C4-2B (cell line): ENCODE measurements at regions not wholly inside any gene's neighbourhood (a gene's known extent, or its start where the extent isn't known, plus 50 kb on each side); places are given as distances from the start of the nearest gene placed in this dataset.

Experiments
- H3K27ac ChIP-seq: fragments of 450-650 bp; 2 replicates; pipeline ENCODE4 v1.5.1; 2017
- ZFX ChIP-seq: fragments of 450-650 bp; IDR thresholded peaks from 2 replicates; pipeline ENCODE4 v1.6.1; 2017
- TF ChIP-seq, protein P1 (sequence below): fragments of 450-650 bp; conservative IDR thresholded peaks from 2 replicates; pipeline ENCODE4 v1.5.1; 2017; ENCODE audit warnings: mild to moderate bottlenecking

DNA sequence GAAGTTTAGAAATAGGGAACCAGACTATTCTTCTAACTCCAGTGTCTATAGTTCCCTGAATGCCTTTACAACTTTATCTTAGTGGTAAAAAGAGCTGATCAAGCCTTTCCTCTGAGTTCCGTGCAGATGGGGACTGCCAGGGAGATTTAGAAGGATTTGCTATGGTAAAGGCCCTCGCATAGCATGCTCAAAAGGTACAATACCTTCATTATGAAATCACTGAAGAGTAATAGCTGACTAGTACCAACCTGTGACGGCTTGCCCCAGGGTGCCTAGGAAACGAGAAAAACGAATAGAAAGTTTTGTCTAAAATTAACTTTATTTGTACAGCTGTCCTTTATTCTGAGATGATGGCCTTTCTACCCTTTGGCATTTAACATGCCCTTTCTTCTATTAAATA lies 150.1 kb upstream of the ARHGAP42 start:
- no peak overlapping the region for H3K27ac ChIP-seq
- TF ChIP-seq, protein P1, sequence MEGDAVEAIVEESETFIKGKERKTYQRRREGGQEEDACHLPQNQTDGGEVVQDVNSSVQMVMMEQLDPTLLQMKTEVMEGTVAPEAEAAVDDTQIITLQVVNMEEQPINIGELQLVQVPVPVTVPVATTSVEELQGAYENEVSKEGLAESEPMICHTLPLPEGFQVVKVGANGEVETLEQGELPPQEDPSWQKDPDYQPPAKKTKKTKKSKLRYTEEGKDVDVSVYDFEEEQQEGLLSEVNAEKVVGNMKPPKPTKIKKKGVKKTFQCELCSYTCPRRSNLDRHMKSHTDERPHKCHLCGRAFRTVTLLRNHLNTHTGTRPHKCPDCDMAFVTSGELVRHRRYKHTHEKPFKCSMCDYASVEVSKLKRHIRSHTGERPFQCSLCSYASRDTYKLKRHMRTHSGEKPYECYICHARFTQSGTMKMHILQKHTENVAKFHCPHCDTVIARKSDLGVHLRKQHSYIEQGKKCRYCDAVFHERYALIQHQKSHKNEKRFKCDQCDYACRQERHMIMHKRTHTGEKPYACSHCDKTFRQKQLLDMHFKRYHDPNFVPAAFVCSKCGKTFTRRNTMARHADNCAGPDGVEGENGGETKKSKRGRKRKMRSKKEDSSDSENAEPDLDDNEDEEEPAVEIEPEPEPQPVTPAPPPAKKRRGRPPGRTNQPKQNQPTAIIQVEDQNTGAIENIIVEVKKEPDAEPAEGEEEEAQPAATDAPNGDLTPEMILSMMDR = no peak
- no peak for TF ChIP-seq ZFX

DNA sequence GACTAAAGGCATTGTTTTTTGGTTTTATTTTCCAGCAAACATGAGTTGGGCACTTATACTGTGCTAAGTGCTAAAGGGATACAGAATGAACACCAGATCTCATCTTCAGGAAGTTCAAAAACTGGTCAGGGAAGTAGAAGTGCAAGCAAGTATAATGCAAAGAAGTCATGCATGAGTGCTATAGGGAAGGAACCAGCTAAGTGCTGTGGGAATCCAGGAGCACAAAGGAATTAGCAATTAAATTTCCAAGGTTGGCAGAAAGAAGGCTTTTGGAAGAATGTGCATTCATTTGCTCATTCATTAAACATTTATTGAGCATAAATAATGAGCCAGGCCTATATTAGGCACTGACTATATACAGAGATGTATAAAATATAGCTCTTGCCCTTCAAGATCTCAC lies 143.7 kb upstream of the ARHGAP42 start:
- H3K27ac ChIP-seq = no peak overlapping the region
- TF ChIP-seq, protein P1 = no peak

DNA sequence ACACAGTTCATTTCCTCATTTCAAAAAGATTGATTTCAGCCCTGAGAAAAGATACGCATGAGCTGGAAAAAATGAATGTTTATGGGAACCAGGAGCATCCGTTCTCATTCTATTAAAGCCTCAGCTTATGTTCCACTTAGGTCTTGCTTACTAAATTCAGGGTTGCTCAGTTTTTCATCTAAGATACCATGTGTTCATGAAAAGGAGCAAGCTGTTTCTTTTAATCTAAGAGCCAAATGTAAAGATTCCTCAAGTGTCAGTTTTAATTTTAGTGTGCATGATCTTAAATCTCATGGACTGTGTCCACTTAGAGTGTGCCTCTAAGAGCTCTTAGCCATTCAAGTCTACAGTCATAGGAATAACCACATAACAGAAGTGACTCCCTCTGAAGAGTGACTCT lies 141.5 kb upstream of the ARHGAP42 start:
- no peak overlapping the region for H3K27ac ChIP-seq
- TF ChIP-seq ZFX = no peak

DNA sequence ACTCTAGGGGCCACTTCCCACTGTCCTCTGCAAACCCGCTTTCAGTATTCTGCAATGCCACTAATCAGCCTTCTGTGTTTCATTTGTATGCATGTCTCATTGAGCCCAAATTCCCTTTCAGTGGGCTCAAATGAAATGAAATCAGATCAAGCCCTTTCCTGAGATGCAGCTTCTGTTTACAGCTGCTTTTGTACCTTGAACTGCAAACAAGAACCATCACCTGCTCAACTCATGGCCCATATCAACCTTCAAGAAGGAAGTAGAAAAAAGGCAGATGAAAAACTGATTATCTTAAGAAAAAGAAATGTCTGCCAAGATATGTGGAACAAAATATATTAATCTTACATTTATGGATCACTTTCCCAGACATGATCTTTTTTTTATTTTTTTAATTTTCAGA lies 141.1 kb upstream of the ARHGAP42 start:
- no peak for TF ChIP-seq ZFX
- TF ChIP-seq, protein P1 = no peak
- H3K27ac ChIP-seq = no peak overlapping the region

DNA sequence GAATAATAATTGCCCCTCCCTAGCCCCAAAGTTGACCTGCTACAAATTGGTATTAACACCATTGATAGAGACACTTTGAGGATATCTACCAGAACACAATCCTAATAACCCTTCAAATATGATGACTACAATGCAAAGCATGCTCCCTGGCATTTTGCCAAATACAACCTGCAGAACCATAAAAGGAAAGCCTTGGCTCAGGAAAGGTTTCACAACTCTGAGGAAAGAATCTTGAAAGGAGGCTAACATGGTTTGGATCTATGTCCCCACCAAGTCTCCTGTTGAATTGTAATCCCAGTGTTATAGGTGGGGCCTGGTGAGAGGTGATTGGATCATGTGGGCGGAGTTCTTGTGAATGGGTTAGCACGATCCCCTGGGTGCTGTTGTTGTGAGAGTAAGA lies 140.4 kb upstream of the ARHGAP42 start:
- no peak for TF ChIP-seq ZFX
- TF ChIP-seq, protein P1 = no peak
- no peak overlapping the region for H3K27ac ChIP-seq

DNA sequence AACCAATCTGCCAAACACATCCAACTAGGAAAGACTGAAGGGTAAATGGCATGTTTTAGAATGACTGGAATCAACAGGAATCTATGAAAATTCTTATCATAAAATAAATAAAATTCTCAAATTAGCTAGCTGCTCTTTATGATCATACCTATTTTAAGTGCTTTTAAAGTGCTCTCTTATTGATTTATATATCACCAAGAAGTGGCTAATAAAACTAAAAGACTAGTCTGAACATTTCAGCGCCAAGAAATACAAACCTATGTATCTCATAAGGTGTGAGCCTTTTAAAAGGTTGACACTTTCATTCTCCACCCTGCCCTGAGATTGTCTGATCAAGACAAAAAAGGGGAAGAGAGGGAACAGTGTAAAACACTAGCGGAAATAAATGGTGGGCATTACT lies 136.8 kb upstream of the ARHGAP42 start:
- no peak for TF ChIP-seq ZFX
- TF ChIP-seq, protein P1 = no peak

DNA sequence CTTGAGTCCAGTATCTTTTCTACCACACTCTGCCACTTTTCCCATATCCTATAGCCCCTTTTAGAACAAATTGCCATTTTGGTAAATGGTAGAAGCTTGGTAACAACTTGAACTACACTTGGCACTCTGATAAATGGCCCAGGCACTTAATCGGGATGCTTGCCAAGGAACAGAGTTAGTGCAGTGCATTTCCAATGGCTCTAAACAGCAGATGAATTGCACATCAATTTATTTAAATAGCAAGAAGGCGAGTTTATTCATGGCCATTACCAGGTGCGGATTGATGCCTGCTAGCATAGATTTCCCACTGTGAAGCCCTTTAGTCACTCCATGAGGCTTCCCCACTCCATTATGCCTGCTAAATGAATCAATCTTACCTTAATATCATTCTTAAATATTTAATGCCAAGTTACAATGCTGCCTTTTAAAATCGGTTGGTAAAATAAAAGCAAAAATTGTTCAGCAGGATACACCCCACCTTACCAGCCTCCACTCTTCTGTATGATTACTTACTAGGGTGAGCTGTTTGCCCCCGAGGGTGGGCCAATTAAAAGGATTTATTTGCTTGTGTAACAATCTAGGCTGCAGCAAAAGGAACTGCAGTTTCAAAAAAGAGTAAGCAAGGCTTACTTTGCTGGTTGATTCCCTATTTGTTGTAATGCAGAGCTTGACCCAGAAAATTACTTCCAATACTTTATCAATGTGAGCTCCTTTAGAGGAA lies 136.0 kb upstream of the ARHGAP42 start:
- H3K27ac ChIP-seq = no peak overlapping the region
- TF ChIP-seq, protein P1 = no peak
- no peak for TF ChIP-seq ZFX

More for the DNA sequence above, 136.8 kb upstream of the ARHGAP42 start:
- no peak overlapping the region for H3K27ac ChIP-seq

DNA sequence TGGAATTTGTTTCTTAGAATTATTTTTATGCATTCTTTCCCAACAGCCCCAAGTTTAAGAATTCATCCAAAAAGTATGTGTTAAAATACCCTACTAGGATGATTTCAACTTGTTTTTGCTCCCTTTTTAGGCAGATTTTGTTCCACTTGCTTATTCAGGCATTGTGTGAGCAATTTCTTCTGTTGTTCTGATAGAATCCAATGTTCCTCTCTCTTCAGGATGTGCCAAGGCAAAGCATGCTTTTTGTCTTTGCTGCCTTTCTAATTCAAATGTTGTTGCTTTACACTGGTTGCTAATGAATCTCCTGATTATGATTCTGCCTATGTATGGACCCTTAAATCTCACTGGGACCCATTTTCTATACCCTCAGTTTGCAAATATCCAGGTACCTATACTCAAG lies 131.2 kb upstream of the ARHGAP42 start:
- no peak for TF ChIP-seq ZFX
- TF ChIP-seq, protein P1 = no peak
- no peak overlapping the region for H3K27ac ChIP-seq
